GM21360 (cell line): ENCODE measurements at regions not wholly inside any gene's neighbourhood (a gene's known extent, or its start where the extent isn't known, plus 50 kb on each side); places are given as distances from the start of the nearest gene placed in this dataset.
"Not testable (repeated sequence)": the region's sequence is repeated elsewhere in the genome, so short reads cannot be mapped to it uniquely, and the experiment has no call there.

ENCODE experiments used
- ATAC-seq: cut with Tn5 transposase; IDR thresholded peaks from one replicate; pipeline ENCODE4 v1.9.1; 2021; ENCODE audit warnings: mild to moderate bottlenecking, moderate library complexity; ENCODE audit not compliant: unreplicated experiment

DNA sequence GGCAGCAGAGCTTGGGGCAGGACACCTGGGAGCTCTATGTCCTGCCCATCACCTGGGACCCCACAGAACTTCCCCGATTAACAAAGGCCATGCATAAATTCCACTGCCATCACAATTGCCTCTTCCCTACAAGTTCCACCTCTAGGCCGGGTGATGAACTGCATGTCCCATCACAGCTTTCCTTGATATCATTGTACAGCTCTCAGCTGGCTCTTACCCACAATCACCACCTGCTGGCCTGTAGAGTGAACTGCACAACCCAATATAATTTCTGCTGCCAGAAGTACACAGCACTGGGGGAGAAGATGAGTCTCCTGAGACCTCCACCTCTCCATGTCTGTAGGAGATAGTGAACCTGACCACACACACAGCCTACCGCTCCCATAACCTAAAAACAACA, 285.0 kb upstream of the AADAT start:
- ATAC-seq: peak; percentile 99

DNA sequence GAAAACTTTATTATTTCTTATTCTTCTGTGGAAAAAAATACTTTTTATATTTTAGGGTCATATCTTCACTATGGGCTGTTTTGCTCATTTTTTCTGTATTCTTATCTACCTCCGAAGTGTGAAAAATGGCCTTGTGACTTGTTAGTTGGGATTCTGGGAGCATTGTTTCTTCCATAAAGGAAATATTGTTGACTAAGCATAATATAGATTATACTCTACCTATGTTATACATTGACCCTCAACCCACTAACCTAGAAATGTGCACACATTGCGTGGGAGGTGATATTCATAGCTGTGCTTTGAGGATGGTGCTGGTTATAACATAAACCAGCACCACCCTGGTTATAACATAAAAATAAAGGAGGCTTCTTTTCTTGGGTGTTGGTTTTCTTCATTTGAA, 259.2 kb upstream of the AADAT start:
- no peak for ATAC-seq

DNA sequence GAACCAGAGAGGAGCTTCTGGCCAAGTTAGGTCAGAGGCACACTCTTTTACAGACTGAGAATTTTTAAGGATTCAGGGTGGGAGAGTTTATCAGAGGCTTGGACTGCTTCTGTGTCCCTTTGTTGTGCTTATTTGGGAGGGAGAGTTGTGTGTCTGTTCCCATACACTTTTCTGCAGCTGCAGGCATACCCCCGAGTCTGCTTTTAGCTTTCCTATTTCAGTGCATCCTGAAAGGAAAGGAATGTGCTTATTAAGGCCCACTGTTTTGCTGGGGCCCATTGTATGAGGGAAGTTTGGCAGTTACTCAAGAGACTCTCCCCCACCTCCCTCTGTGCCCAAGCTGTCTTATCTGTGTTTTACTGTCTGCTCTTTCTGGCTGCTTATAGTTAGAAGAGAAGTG, 257.4 kb upstream of the AADAT start:
- not testable (repeated sequence) for ATAC-seq

DNA sequence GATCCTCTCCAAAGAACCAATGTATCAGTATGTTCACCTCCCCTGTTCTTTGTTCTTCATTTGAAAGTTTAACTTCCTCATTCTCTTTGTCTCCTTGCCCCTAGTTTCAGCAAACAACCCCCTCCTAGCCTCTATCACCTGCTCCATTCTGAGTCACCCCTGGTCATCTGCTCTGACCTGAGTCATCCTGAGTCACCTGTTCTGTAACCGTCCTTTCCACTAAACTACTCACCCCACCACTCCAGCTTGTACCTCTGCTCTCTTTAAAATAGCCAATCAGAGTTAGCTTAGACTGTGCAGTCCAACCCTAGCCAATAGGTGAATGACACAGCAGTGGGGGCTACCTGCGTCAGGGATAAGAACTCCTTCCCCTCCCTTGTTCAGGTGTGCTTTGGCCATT, 249.8 kb upstream of the AADAT start:
- ATAC-seq: no peak

DNA sequence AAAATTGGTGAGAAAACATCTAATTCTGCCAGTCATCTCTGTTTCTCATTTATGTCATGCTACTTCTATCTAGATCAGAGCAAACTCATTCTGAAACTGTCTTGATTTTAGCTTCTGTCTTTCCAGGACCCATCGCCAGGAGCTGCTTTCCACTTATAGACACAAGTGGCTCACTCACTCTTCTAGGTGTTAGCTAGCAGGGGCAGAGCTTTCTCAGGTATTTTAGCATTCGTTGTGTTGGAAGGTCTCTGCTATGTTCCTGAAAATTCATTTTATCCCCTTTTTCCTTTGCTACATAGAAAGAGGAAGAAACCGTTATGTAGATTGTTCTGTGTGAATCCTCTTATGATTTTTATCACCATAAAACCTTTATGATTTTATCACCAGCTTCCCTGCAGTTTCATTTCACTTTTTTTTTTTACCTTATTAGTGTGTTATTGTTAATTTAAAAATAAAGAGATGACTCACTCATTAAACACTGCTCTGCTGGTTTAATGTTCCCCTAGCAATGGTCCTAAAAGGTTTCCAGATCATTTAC, 246.6 kb upstream of the AADAT start:
- peak; percentile 96 for ATAC-seq

DNA sequence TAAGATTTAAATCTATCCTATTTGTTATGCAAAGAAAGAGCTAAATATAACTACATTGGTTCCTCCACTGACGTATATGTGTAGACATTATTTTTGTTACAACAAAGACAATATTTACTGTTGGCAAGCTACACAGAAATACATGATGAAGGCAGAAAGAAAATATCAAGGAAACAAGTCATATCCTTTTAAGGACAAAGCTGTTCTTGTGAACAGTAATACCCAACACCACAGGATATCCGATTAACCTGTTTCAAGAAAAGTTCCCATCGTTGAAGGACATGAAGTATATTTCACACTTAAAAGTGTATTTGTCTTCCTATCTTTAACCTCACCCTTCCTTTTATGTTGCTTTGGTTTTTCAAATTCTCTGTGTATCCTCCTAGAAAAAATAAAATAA, 235.8 kb upstream of the AADAT start:
- no peak for ATAC-seq

DNA sequence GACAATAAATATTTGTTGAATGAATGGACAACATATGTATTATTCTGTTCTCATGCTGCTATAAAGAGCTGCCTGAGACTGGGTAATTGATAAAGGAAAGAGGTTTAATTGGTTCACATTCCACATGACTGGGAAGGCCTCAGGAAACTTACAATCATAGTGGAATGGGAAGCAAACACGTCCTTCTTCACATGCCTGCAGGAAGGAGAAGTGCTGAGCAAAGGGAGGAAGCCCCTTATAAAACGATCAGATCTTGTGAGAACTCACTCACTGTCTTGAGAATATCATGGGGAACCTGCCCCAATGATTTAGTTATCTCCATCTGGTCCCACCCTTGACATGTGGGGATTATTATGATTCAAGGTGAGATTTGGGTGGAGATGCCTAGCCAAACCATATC, 233.9 kb upstream of the AADAT start:
- ATAC-seq: no peak

DNA sequence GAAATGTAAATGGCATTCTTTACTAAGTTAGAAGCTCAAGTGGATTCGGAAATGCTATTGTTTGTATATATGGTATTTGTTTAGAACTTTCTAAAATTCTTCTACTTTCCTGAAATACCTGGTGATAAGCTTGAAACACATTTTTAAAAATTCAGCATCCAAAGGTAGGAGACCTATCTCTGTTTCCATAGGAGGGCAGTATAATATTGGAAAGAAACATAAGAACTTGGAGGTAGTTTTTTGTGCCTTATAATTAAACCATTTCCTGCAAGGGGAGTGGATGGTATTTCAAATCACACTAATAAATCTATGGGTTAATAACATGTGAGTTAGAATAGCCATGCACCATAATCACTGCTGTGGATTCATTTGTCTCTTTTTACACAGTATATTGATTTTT, 217.4 kb upstream of the AADAT start:
- ATAC-seq: no peak

DNA sequence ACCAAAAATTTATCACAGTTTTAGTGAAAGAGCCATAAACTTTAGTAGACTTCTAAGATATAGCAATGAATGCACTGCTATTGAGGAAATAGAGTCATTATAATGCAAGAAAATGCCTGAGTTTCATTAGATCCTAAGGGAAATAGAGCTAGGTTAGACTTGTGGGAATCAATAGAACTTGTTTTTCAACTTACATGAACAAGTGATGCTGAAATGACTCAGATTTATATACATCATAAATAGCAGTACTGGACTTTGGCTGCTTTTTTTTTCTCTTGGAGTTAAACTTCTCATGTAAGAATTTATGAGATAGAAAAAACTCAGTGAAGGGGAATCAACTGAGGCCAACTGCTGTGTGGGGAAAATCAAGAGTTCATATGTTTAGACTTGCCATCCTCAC, 216.5 kb upstream of the AADAT start:
- ATAC-seq: no peak

DNA sequence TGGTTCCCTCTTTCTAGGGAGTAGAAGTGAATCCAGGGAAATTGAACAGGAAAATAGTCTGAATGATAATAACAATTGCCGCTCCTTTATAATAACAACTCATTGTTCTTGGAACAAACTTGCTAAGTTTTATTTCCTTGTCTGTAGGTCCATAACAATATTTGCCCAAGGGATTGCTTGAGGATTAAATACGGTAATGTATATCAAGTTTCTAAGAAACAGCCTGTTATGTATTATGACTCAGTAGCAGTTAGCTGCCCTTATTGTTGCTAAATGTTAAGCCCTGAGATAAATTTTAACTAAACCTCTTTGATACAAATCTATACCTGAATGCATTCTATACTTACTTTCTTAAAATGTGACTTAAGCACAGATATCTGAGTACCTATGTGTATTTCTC, 215.9 kb upstream of the AADAT start:
- ATAC-seq: no peak

DNA sequence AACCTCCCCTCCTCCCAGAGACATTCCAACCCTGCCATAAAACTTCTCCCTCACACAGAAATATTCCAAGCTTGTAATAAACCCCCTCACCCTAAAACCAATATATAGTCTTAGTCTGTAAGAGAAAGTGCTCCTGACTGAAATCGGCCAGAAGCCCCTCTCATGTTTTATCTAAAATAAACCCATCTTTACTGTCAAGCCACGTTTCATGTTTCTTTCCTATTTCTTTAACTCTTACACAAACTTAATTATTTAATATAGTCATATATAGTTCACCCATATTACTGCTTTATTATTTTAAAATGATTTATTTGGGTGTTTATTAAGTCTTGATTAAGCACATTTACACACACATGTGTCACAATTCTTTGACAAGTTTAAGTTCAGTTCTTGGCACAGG, 191.3 kb upstream of the AADAT start:
- ATAC-seq: no peak

DNA sequence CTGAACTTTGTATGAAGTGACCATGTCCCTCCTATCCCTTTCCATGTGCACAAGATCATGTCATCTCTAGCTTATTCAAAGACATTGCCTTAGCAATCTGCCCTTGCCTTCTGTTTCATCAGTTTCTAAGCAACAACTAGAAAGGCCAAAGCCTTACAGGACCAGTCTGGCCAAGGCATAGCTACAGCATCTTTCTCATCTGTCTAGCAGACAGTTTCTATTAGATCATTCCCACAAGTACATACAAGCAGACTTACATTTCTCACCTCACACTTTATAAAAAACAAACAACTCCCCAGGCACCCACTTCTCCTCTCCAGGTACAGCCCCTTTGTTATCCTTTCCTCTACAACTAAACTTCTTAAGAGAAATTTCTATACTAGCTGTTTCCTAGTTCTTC, 188.7 kb upstream of the AADAT start:
- ATAC-seq: no peak

DNA sequence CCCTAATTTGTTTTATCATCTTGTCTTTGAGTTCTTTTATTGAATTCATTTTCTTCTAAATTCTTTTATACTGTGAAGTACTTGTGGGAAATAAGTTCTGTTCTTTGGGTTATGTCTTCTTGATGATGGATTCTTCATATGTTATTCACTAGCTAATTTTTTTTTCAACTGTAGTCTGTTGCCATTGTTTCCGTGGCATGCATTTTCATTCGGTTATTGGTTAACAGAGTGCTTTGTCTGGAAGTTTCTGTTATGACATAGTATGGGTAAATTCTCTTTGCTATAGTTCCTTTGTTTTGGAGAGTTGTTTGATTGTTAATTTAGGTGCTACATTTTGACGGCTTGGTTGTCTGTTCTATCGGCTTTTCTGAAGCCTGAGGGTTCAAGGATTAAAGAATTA, 184.9 kb upstream of the AADAT start:
- no peak for ATAC-seq

DNA sequence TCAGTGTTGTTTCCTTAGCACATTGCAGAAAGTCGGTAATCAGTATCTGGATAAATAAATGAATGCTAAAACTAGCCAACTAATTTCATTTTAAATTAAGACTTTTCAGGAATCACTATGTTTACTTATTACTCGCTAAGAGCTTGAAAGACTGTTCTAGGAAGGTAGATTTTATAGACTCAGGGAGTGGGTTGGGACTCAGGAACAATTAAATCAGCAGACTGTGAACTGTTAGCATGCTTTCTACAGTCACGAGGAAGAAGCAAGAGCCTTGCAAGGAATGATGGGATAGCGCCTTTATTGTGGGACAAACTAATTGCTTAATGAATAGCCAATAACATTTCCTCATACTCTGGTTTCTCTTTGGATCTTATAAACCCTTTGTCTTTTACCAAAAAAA, 183.2 kb upstream of the AADAT start:
- ATAC-seq: no peak

DNA sequence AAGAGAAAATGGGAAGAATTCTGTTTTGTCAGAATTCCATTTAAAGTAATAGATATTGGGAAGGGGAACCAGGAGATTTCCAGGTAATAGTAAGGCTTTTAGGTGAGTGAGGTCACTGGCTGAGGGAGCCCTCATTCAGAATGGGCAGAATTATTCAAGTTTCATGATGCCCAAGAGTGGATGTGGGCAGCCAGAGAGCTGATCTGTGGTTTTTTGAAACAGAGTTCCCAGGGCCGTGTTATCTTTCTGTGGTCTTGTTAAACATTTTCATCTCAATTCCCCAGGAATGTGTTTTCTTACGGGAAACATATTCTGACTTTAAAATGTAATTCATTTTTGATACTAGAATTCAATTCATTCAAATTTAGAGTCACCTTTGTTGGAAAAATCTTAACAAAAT, 182.0 kb upstream of the AADAT start:
- no peak for ATAC-seq

DNA sequence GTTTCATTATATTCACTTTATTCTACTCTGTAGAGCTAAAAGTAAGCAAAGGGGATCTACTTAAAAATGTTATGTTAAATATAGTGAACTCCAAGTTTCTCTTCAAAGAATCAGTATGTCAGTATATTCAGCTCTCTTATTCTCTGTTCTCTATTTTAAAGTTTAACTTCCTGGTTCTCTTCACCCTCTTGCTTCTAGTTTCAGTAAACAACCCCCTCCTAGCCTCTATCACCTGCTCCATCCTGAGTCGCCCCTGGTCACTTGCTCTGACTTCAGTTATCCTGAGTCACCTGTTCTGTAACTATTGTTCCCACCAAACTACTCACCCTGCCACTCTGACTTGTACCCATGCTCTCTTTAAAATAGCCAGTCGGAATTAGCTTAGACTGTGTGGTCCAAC, 180.9 kb upstream of the AADAT start:
- peak; percentile 55 for ATAC-seq

DNA sequence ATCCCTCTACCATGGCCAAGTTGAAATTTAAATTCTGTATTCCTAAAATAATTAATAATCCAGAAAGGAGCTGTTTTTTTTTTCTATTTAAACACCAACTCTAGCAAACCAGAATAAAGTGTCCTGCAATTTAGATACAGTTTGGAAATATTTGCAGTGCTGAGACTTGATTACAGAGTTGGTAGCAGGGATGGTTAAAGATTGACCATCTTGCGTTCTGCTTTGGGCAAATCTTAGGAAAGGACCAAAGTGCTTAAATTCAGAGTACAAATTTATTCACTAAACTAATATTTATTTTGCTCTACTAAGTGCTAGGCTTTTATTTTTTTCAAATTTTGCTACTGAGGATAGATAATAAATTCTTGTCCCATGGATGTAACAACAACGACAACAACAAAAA, 180.2 kb upstream of the AADAT start:
- no peak for ATAC-seq

DNA sequence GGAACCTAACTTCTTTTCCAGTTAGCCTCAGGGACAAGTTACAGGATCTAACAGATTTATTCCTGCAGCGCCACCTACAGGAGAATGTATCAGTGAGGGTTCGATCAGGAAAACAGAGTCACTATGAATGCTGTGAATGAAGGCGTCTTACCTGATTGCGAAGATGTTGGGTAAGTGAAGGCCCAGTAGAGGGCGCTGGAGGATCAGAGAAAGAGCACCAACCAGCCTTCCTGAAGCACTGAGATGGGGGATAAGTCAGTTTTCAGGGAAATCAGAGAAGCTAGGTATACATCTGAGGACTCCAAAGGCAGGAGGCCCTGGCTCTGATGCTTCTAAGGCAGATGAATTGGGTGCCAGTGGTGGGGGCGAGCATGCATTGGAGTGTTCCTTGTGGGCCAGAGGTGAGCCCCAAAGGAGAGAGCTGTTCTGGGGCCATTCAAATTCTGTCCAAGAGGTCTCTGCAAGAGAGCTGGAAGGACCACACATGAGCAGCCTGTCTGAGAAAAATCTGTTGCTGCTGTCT, 169.9 kb upstream of the AADAT start:
- ATAC-seq: peak; percentile 99

DNA sequence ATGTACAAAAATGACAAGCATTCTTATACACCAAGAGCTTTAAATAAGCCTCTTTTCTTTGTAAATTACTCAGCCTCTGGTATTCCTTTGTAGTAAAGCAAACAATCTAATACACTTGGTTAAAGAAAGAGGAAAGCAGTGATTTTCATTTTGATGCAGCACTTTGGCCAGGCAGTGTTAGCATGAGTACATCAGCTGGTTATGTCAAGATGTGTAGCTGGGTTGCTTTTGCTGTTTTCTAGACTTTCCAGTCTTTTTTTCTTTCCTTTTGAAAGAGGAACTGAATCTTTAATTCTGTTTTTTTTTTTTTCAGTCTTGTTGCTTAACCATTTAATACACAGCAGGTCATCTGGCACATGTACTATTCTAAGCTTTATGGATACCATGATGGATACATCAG, 167.1 kb upstream of the AADAT start:
- no peak for ATAC-seq

DNA sequence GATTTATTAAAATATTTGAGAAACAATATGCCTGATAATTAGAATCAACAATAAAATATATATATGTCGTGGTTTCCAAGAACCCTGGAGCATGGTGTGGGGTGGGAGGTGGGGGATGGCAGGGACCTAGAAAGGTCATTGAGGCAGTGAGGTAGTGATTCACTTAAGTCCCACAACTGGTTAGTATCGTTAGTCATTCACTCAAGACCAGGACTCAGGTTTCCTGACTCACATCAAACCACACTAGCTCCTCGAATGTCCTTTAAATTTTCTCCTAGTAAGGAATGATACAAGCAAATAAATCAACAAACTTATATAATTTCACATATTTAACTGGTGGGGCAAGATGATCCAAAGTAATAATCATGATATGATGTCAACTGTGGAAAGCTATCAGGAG, 158.8 kb upstream of the AADAT start:
- ATAC-seq: no peak

DNA sequence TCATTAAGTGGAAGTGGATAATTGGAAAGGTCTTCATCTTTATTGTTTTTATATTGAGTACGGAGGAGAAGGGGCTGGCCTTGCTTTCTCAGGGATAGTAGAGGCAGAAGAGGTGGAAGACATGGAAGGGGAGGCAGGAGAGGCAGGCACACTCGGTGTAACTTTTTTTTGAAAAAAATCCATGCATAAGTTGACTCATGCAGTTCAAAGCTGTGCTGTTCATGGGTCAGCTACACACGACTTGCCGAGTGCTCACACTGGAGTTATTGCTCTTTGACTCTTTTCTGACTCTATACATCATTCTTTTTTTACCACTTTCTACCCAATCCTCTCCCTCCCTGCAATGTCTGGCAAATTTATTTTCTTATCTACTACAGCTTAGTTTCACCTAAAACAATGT, 158.3 kb upstream of the AADAT start:
- ATAC-seq: no peak

DNA sequence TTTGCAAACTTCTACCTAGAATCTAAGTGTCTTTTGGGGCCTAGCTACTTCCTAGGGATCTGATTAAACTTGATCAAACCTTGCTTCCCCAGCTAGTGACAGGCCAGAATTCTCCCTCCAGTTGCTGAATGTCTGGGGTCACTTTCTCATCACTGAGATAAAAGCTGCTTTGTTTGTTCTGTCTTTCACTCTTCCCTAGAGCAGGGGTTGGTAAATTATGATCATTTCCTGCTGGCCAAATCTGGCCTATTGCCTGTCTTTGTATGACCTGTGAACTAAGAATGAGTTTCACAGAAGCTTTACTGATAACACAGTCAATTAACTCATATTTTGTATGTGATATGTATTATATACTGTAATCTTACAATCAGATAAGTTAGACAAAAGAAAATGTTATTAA, 157.8 kb upstream of the AADAT start:
- ATAC-seq: no peak

DNA sequence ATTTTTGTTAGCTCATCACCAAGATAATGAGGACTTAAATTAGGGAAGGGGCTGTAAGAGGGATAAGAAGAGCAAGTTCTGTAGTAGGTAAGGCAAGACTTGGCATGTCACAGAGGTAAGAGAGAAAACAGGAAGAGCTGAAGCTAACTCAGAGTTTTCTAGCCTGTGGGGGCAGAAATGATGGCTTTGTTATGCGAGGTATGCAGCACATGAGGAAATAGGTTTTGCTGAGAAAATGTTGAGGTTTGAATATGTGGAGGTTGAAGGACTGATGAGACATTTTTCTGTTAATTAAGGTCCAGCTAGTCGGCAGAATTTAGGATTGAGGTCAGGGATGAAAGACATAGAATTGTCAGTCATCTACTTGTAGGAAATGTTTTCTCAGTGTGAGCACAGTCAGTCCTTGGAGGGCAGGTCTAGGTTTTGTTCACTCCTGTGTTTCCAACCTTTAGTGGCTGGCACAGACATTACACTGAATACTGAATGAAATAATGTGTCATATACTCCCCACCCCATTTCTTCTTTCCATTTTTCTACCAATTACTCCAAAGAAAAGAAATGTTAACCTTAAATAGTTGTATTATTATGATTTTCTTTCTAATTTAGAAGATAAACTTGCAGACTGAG, 154.0 kb upstream of the AADAT start:
- no peak for ATAC-seq
